CD4-positive, alpha-beta T cell treated with Interferon alpha-2 for 1 hour (primary cell): ENCODE measurements at regions not wholly inside any gene's neighbourhood (a gene's known extent, or its start where the extent isn't known, plus 50 kb on each side); places are given as distances from the start of the nearest gene placed in this dataset.

Experiments used
- DNase-seq, 2 donors: peaks; one replicate each; pipeline ENCODE4 v3.0.0-alpha.2; 2020 to 2022

DNA sequence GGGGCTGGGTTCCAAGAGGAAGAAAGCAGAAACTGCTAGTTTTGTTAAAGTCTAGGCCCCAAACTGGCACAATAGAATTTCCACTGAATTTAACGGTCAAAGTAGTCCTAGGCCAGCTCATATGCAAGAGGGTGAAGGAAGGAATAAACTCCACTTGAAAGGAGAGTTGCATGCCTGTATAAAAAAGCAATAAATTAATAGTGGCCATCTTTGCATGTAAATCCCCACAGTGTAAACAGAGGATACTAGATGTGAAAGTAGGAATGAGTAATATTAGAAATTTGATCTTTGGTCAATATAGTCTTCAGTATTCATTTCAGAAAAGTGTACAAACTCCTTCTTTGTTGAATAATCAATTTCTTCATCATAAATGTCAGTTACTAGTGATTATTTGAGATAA, 403.1 kb downstream of the TMEM232 start:
- no peak for DNase-seq

DNA sequence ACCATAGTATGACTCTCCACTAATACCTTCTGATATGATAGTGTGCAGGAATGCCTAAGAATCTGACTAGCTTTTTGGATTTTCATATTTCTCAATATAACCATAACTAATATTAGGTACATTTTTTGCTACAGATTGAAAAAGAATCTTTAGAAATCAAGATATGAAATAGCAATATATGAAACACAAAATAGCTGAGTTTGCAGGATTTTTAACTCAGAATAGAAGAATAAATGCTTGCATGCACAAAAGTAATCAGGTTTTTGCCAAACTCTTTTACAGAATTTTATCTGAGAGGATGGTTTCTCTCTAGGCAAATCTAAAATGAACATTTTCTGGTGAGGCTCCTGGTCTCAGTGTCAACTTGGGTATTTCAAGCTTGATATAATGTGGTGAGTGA, 402.6 kb downstream of the TMEM232 start:
- no peak for DNase-seq

DNA sequence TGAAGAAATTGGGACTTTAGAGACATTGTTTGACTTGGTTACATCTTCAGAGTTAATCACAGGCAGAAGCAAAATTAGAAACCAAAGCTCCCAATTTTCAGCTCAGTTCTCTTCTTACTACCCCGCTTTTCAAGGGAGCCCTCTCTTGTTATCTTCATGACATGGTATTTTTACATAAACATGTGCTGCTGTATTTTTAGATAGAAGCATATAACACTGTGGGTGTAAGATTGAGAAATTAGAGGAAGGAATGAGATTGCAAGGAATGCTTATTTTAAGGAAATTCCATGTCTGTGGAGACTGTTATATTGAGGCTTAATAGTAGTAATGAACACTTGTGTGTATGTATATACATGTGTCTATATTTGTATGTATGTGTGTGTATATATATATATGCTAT, 401.6 kb downstream of the TMEM232 start:
- DNase-seq: no peak

GRCh38 chr5:110329955-110330525, 396.4 kb downstream of the TMEM232 start:
- DNase-seq: no peak

GRCh38 chr5:110333384-110333783, 393.1 kb downstream of the TMEM232 start:
- no peak for DNase-seq

GRCh38 chr5:110335361-110336066, 391.0 kb downstream of the TMEM232 start:
- no peak for DNase-seq

DNA sequence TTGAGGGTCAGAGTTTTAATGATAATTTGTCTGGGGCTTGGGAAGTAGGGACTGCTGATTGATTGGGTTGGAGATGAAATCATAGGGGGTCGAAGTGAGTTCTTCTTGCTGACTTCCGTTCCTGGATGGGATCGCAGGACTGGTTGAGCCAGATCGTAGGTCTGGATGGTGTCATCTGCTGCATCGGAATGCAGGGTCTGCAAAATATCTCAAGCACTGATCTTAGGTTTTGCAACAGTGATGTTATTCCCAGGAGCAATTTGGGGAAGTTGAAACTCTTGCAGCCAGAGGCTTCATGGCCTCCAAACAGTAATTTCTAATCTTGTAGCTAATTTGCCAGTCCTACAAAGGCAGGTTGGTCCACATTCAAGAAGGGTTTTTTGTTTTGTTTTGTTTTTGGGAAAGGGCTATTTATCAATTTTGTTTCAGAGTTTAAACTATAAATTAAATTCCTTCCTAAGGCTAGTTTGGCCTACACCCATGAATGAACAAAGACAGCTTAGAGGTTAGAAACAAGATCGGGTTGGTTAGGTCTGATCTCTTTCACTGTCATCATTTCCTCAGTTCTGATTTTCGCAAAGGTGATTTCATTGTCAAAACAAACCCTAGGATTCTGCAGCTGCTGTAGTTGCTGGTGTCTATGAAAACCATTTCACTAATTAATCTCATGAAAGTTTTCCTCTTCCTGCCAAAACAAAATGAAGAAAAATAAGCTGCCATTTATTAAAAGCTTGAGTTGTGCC, 388.0 kb downstream of the TMEM232 start:
- no peak for DNase-seq

- no peak for DNase-seq
Measured at GRCh38 chr5:110339399-110339798, 387.1 kb downstream of the TMEM232 start.

DNA sequence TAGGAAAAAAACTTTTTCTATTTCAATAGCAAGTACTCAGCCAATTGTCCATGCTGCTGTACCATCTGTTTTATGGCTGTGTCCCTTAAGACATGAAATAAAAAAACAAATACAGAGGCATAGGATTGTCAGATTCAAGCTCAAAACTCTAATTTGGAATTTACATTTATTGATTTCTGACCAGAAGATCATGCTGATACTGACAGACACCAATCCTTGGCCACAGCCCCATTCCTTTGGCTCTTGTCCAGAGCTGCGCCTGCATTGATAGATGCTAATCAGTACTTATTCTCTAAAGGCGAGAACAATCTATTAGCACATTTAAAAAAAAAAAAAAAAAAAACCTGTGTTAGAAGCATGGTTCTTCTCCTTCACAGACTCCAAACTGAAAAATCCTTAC, 384.6 kb downstream of the TMEM232 start:
- no peak for DNase-seq

GRCh38 chr5:110342683-110343082, 383.8 kb downstream of the TMEM232 start:
- DNase-seq: no peak

DNA sequence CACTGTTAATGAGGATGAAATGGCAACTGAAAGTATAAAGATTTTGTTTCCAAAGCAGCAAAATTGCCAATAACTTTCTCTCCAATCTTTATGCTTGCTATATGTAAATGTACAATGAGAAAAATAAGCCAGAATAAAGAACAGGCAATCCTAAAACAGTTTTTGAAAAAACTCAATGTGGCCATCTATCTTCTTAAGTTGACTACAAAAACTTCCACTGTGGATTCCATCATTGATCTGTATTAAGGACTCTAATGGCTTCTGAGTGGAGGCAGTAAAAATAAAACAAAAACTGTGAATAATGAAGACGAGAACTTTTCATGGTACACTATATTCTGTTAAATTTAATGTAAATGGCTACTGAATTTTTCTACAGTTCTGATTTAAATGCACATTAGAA, 382.9 kb downstream of the TMEM232 start:
- DNase-seq: no peak

DNA sequence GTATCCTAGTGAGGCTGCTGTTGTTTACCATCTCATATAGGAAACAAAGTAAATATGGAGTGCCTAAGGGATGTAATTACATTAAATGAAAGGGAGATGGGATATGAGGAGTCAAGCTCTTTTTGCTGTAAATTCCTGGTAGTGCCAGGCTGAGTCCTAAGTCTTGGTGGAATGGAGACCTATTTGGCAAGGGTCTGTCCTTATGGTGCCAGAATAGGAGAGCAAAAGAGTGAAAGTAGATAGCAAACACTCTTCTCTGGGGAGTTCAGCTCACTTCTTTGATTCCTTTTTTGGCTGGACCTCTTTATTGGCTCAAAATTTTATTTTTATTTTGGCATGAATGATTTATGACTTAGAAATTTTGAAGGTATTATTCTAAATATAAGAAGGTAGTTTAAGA, 380.8 kb downstream of the TMEM232 start:
- no peak for DNase-seq

GRCh38 chr5:110346893-110347358, 379.5 kb downstream of the TMEM232 start:
- no peak for DNase-seq

GRCh38 chr5:110347781-110348180, 378.7 kb downstream of the TMEM232 start:
- DNase-seq: no peak

DNA sequence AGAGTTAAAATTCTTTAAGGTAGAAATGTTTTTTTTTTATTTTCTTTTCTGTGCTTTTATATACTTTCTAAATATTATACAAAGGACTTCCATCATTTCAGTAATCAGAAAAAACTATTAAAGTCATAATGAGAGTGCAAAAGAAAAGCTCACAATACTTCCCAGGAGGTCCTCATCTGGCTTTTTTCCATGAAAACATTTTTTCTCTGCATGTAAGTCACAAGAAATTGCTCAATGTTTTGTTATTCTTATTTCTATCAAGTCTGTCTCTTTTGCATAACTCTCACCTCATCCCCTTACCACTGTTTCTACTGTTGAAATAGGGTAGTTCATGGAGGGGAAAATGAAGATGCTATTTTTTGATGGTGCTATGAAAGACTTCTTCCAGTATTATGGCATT, 375.0 kb downstream of the TMEM232 start:
- DNase-seq: no peak

- DNase-seq: no peak
Measured at GRCh38 chr5:110354311-110354710, 372.2 kb downstream of the TMEM232 start.

DNA sequence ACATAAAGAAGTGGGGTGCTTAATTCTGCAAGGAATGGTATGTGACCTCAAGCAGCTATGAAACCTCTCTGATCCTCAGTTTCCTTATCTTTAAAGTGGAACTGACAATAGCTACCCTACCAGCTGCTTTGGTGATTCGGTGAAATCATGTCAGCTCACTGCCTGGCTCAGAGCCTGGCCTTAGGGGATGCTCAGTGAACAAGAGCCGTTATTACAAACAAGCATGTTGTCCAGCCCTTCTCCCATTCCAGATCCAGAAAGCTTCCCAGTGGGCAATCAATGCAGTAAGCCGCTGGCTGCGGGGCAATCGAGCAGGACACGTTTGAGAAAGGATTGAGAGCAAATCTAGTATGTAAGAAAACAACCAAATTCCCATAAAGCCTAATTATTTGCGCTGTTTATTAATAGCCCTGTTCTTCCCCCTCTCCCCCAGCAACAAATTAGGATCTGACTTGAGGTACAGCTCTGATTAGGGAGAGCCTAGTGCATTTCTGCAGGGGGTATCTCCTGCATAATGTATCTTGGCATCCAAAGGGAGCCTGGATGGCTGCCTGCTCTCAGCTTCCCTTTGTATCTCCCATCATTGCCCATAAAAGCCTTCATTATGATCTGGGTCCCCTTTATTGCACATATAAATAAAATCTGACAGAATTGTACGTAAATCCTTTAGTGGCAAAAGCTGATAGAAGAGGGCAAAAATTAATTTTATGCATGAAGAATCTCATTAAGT, 371.4 kb downstream of the TMEM232 start:
- no peak for DNase-seq

GRCh38 chr5:110356677-110357076, 369.8 kb downstream of the TMEM232 start:
- no peak for DNase-seq

DNA sequence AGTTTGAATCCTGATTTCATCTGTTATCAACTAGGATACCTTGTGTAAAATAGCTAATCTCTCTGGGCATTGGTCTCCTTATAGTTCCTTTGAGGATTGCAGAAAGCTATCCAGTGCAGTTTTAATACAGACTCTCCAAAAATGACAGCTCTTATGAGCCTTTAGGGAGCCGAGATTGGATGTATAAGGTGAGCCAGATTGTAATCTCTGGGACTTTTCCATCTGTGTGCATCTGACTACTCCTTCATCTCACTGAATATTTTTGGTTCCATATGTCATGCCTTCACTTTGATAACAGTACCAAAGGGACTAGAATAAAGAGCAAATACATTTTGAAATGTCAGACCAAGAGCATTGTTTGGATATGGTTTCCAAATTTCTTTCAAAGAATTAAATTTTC, 367.2 kb downstream of the TMEM232 start:
- DNase-seq: no peak

DNA sequence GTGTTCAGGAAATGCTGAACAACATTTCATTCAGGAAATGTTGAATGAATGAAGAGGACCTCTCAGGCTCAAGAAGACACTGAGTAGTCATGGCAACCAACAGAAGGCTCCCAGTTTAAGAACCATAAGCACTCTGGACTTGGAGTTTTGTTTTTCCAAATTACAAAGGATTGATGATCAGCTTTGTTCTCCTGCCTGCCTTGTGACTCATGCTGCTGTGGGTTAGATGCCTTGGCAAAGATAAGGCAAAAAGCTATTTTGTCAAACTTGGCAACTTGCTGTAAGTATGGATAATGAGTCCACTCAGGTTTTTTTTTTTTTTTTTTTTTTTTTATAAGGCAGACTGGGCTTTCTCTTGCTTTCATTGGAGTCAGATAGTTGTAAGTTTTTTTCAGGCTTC, 365.0 kb downstream of the TMEM232 start:
- DNase-seq: no peak

DNA sequence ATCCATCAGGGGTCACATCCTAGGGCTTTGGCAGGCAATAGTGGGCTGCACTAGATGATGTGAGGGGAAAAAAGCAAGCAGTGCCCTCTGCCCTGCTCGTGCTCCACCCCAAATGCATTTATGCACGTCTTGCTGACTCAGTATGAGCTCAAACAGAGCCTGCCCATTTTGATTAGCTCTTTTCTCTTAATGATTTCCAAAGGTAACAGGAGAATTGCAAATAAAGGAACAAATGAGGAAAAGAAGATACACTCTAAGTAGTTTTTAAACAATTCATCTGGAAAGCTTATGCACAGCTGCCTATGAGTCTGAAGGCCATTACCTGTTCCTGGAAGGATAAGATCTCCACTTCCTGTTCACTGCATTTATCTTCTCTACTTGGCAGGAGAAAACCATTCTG, 364.2 kb downstream of the TMEM232 start:
- no peak for DNase-seq

DNA sequence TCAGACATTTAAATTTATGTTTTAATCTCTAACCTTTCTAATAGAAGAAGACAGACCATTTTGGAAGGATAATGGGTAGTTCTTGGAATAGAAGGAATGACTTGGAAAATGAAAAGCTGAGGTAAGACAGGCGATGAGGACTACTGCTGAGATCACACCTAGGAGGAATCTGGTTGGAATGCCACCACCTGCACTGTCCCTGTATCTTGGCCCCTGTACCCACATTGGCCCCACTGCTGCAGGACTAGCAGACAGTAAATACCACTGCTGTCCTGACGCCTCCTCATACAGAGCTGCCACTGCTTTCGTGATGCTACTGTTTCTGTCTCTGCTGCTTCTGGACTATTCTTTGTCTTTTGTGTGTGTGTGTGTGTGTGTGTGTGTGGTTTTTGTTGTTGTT, 359.8 kb downstream of the TMEM232 start:
- no peak for DNase-seq
